SK-N-MC (cell line): ENCODE measurements at regions not wholly inside any gene's neighbourhood (a gene's known extent, or its start where the extent isn't known, plus 50 kb on each side); places are given as distances from the start of the nearest gene placed in this dataset.

Source experiments
- EZH2 ChIP-seq: fragments of 200-600 bp; sonication (generic); IDR thresholded peaks from one replicate; pipeline ENCODE4 v1.6.1; 2017; ENCODE audit warnings: antibody characterized with exemption
- FOXP2 ChIP-seq: optimal IDR thresholded peaks from 2 replicates; pipeline ENCODE3; 2011; ENCODE audit warnings: mild to moderate bottlenecking, moderate library complexity; ENCODE audit not compliant: insufficient read depth; ENCODE audit errors: extremely low read length, control extremely low read depth
- POLR2AphosphoS5 ChIP-seq: IDR thresholded peaks from 2 replicates; pipeline ENCODE4 v1.6.1; 2012; ENCODE audit warnings: mild to moderate bottlenecking, low read depth, low read length, borderline replicate concordance

DNA sequence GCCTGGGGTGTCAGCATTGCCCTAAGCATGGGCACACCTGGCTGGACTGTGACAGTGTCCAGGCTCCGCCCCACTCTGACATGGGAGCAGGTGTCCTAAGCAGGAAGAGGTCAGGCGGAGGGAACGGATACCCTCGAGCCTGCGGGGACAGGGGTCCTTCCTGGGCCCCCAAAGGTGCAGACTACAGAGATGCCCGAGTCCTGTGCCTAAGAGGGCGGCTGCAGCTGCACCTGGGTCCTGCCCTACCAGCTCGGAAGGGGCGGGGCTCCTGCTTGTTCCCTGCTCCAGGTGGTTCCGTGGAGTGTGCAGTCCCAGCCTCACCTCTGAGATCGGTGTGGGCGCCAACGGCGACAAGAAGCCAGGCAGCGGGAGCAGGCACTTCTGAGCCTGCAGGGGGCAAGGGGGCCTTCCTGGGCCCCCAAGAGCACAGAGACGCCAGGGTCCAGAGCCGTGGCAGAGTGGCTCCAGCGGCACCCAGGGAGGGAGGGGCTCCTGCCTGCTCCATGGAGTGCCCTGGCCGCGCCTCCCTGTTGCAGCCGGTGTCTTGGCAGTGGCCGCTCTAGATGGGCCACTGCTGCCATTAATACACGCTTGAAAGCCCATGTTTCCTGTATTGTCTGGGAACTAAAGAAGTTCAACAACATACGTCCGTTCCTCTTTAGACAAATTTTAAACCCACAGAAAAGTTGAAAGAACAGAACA lies 64.5 kb upstream of the CACNA2D1 start:
- no peak for TF ChIP-seq POLR2AphosphoS5
- no peak for TF ChIP-seq EZH2
- TF ChIP-seq FOXP2, result no peak
